Cardiac muscle cell (in vitro differentiated cells and primary cell): ENCODE measurements at regions not wholly inside any gene's neighbourhood (a gene's known extent, or its start where the extent isn't known, plus 50 kb on each side); places are given as distances from the start of the nearest gene placed in this dataset.

Experiments used
- DNase-seq, 2 donors: peaks; one replicate each; pipeline versions ENCODE4 v3.0.0 to v3.0.0-alpha.2; 2010 to 2017; ENCODE audit warnings: low read depth in 1 of 2, low spot score in 1 of 2
- H3K27ac ChIP-seq: fragments of 200-600 bp; sonication (generic); 2 replicates; pipeline ENCODE4 v1.5.1; 2016
- H3K27me3 ChIP-seq: fragments of 200-600 bp; sonication (generic); 2 replicates; pipeline ENCODE4 v1.6.0; 2016; ENCODE audit warnings: control low read depth
- H3K36me3 ChIP-seq: fragments of 200-600 bp; sonication (generic); 2 replicates; pipeline ENCODE4 v1.5.1; 2016; ENCODE audit warnings: control low read depth
- H3K4me1 ChIP-seq: fragments of 200-600 bp; sonication (generic); 2 replicates; pipeline ENCODE4 v1.8.1; 2017; ENCODE audit warnings: low read depth, mild to moderate bottlenecking, mixed run types
- H3K4me3 ChIP-seq: fragments of 200-600 bp; sonication (generic); 2 replicates; pipeline ENCODE4 v1.5.1; 2016; ENCODE audit warnings: mild to moderate bottlenecking
- H3K9me3 ChIP-seq: fragments of 200-600 bp; sonication (generic); 2 replicates; pipeline ENCODE4 v1.5.1; 2017; ENCODE audit warnings: low read depth, mild to moderate bottlenecking, control low read depth
- CTCF ChIP-seq: IDR thresholded peaks from 2 replicates; pipeline ENCODE4 v1.5.1; 2012; ENCODE audit warnings: low read depth, mild to moderate bottlenecking, low read length

GRCh38 chr6:76892542-76892941, 570.7 kb downstream of the HTR1B start:
- H3K36me3 ChIP-seq = no peaks in the 10 kb centered on the region
- H3K4me3 ChIP-seq = no peak overlapping the region
- H3K27ac ChIP-seq = no peak overlapping the region
- no peaks in the 10 kb centered on the region for H3K4me1 ChIP-seq
- no peak for DNase-seq
- H3K9me3 ChIP-seq = no peaks in the 10 kb centered on the region
- no peaks in the 10 kb centered on the region for H3K27me3 ChIP-seq
- TF ChIP-seq CTCF = no peak

GRCh38 chr6:76888351-76888750, 574.9 kb downstream of the HTR1B start:
- no peak for TF ChIP-seq CTCF
- Histone ChIP-seq H3K27ac (no peak overlapping the region), H3K4me3 (no peak overlapping the region), H3K36me3 (no peaks in the 10 kb centered on the region), H3K9me3 (no peaks in the 10 kb centered on the region), H3K4me1 (no peaks in the 10 kb centered on the region), H3K27me3 (no peaks in the 10 kb centered on the region)
- no peak for DNase-seq

- no peaks in the 10 kb centered on the region for H3K36me3 ChIP-seq
- no peaks in the 10 kb centered on the region for H3K27me3 ChIP-seq
- no peak for DNase-seq
- no peak for TF ChIP-seq CTCF
- H3K4me3 ChIP-seq = no peak overlapping the region
- no peaks in the 10 kb centered on the region for H3K9me3 ChIP-seq
- H3K27ac ChIP-seq = no peak overlapping the region
- no peaks in the 10 kb centered on the region for H3K4me1 ChIP-seq
Measured at GRCh38 chr6:76886900-76887299, 576.4 kb downstream of the HTR1B start.

- no peaks in the 10 kb centered on the region for H3K27me3 ChIP-seq
- H3K9me3 ChIP-seq = no peaks in the 10 kb centered on the region
- no peak for TF ChIP-seq CTCF
- no peaks in the 10 kb centered on the region for H3K36me3 ChIP-seq
- no peak overlapping the region for H3K4me3 ChIP-seq
- no peaks in the 10 kb centered on the region for H3K4me1 ChIP-seq
- DNase-seq = peak in 1 of 2 donors; percentile 50
- H3K27ac ChIP-seq = no peak overlapping the region
Measured at GRCh38 chr6:76885861-76886301, 577.4 kb downstream of the HTR1B start.

GRCh38 chr6:76881414-76881813, 581.9 kb downstream of the HTR1B start:
- H3K9me3 ChIP-seq = no peaks in the 10 kb centered on the region
- H3K27me3 ChIP-seq = no peaks in the 10 kb centered on the region
- H3K27ac ChIP-seq = no peak overlapping the region
- TF ChIP-seq CTCF = no peak
- H3K4me3 ChIP-seq = no peak overlapping the region
- no peaks in the 10 kb centered on the region for H3K4me1 ChIP-seq
- H3K36me3 ChIP-seq = no peaks in the 10 kb centered on the region
- no peak for DNase-seq
